Endothelial cell of umbilical vein (primary cell): ENCODE measurements at regions not wholly inside any gene's neighbourhood (a gene's known extent, or its start where the extent isn't known, plus 50 kb on each side); places are given as distances from the start of the nearest gene placed in this dataset.

Experiments used
- BruUV-seq: library from RNA; stranded (reverse); fragments of 400-500 nt; replicated peaks from 2 replicates; lab custom pipeline; 2021; lab: Mats Ljungman, UMichigan
- CTCF ChIA-PET: fragments of 300-600, 350-600 bp; sonication (Branson Sonifier 250); formaldehyde crosslinking; loops from one replicate; lab custom pipeline; 2021; ENCODE audit warnings: antibody characterized with exemption, inconsistent platforms; lab: Charles Lee
- POLR2A ChIA-PET: fragments of 300-600, 350-600 bp; sonication (Branson Sonifier 250); formaldehyde crosslinking; loops from one replicate; lab custom pipeline; 2021; ENCODE audit warnings: antibody characterized with exemption, inconsistent platforms; lab: Charles Lee
- DNase-seq: peaks from one replicate; pipeline ENCODE4 v3.0.0-alpha.2; 2011; ENCODE audit warnings: low read depth, low spot score
- FAIRE-seq: peaks from 2 replicates; lab custom pipeline; 2011; peaks lifted over from hg19 to GRCh38; lab: Jason Lieb, UNC
- H2AFZ ChIP-seq: 2 replicates; pipeline ENCODE4 v1.6.0; 2012; ENCODE audit warnings: low read depth, low read length, control low read depth, inconsistent platforms
- H3K27ac ChIP-seq: 2 replicates; pipeline ENCODE4 v1.5.1; 2011; ENCODE audit warnings: low read depth, mild to moderate bottlenecking, control low read depth, low read length, moderate library complexity; ENCODE audit not compliant: insufficient read depth
- H3K27me3 ChIP-seq, 2 experiments: 2 replicates each; pipeline versions ENCODE4 v1.6.0 to v1.6.1; 2011; ENCODE audit warnings: low read length in 2 of 2, mixed read lengths in 1 of 2; ENCODE audit not compliant: control insufficient read depth in 2 of 2, insufficient read depth in 2 of 2
- H3K36me3 ChIP-seq, 2 experiments: 2 replicates in 1 of 2; 3 replicates in 1 of 2; pipeline ENCODE4 v1.5.1; 2011; ENCODE audit warnings: low read length in 2 of 2, mild to moderate bottlenecking in 1 of 2, moderate library complexity in 1 of 2; ENCODE audit not compliant: control insufficient read depth in 2 of 2, insufficient read depth in 2 of 2; ENCODE audit errors: extremely low read depth in 1 of 2
- H3K4me1 ChIP-seq: 3 replicates; pipeline ENCODE4 v1.5.1; 2011; ENCODE audit warnings: mild to moderate bottlenecking, low read length; ENCODE audit not compliant: control insufficient read depth, insufficient read depth; ENCODE audit errors: extremely low read depth
- H3K4me2 ChIP-seq: 2 replicates; pipeline ENCODE4 v1.6.1; 2011; ENCODE audit warnings: low read length, control low read depth, mixed read lengths; ENCODE audit not compliant: insufficient read depth
- H3K4me3 ChIP-seq, 3 experiments: fragments of 200-600 bp in 1 of 3; sonication (generic), shearing (Covaris generic) in 1 of 3; replicated peaks in 1 of 3; 2 replicates each; pipeline ENCODE4 v1.5.1; 2011 to 2016; ENCODE audit warnings: control low read depth in 3 of 3, low read length in 3 of 3, mild to moderate bottlenecking in 2 of 3, inconsistent platforms in 1 of 3, low read depth in 1 of 3, moderate library complexity in 1 of 3; ENCODE audit not compliant: insufficient read depth in 1 of 3
- H3K79me2 ChIP-seq: 2 replicates; pipeline ENCODE4 v1.6.0; 2012; ENCODE audit warnings: low read length, inconsistent platforms; ENCODE audit not compliant: control insufficient read depth, insufficient read depth
- H3K9ac ChIP-seq: replicated peaks from 2 replicates; pipeline ENCODE3; 2011; ENCODE audit warnings: low read length, control low read depth; ENCODE audit not compliant: insufficient read depth; ENCODE audit errors: extremely low read depth
- H3K9me1 ChIP-seq: replicated peaks from 3 replicates; pipeline ENCODE4 v1.6.0; 2011; ENCODE audit warnings: mild to moderate bottlenecking, low read length; ENCODE audit not compliant: control insufficient read depth, insufficient read depth; ENCODE audit errors: extremely low read depth
- H3K9me3 ChIP-seq: replicated peaks from 2 replicates; pipeline ENCODE4 v1.5.1; 2012; ENCODE audit warnings: low read length, inconsistent platforms; ENCODE audit not compliant: control insufficient read depth, insufficient read depth
- H4K20me1 ChIP-seq: replicated peaks from 2 replicates; pipeline ENCODE3; 2011; ENCODE audit warnings: mild to moderate bottlenecking, low read length; ENCODE audit not compliant: control insufficient read depth, insufficient read depth; ENCODE audit errors: extremely low read depth
- CTCF ChIP-seq, 2 donors: IDR thresholded peaks; 1 replicate in 1 of 2; 2 replicates in 1 of 2; pipeline ENCODE4 v1.5.1; 2011; ENCODE audit warnings: low read length in 2 of 2, mild to moderate bottlenecking in 2 of 2, moderate library complexity in 2 of 2, control low read depth in 1 of 2, inconsistent platforms in 1 of 2, low read depth in 1 of 2; ENCODE audit not compliant: insufficient read depth in 1 of 2; ENCODE audit errors: extremely low read depth in 1 of 2
- GATA2 ChIP-seq: IDR thresholded peaks from 2 replicates; pipeline ENCODE4 v1.7.0; 2011; ENCODE audit warnings: low read depth, mild to moderate bottlenecking, moderate library complexity, mixed read lengths, low read length; ENCODE audit not compliant: insufficient read length, insufficient read depth
- JUN ChIP-seq: IDR thresholded peaks from 2 replicates; pipeline ENCODE4 v1.6.1; 2011; ENCODE audit warnings: borderline replicate concordance, low read depth; ENCODE audit not compliant: insufficient read length, insufficient read depth
- MAX ChIP-seq: IDR thresholded peaks from 2 replicates; pipeline ENCODE4 v1.6.1; 2011; ENCODE audit not compliant: insufficient read depth, insufficient read length
- MYC ChIP-seq: IDR thresholded peaks from one replicate; pipeline ENCODE4 v1.6.1; 2011; ENCODE audit warnings: mild to moderate bottlenecking, low read depth, low read length
- POLR2AphosphoS5 ChIP-seq: IDR thresholded peaks from 2 replicates; pipeline ENCODE4 v1.6.1; 2012; ENCODE audit warnings: low read depth, mild to moderate bottlenecking, control low read depth, low read length, moderate library complexity; ENCODE audit not compliant: insufficient read depth
- dilution Hi-C: fragments of 300-500 bp; cut with MboI; formaldehyde crosslinking; loops from one replicate; pipeline ENCODE4 v1.15.0; 2019; ENCODE audit warnings: low sequenced_read_pairs; ENCODE audit not compliant: extremely low pct_ligation_motif_present
- intact Hi-C: fragments of 100-400 bp; cut with micrococcal nuclease; formaldehyde crosslinking; loops from one replicate; pipeline ENCODE4 v1.10.0; 2022

DNA sequence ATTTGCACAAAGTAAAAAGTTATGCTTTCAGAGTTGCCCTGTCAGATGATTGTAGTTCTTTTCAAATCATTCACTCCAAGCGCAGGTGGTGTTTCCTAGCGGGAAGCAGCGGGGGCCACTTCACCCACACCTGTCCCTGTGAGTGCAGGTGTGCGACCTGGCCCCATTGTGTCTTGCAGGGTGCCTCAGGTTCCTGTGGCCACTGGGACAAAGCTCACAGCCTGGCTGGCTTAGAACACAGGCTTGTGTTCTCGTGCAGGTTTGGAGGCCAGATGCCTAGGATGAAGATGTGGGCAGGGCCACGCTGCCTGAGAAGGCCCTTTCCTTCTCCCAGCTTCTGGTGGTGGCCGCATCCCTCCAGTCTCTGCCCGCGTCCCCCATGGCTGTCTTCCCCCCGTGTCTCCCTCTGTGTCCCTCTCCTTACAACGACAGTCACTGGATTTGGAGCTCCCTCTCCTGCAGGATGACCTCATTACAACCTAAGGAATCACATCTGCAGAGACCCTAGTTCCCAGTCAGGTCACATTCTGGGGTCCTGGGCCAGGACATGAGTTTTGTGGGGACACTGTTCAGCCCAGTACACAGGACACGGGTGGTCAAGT is 90.5 kb downstream of the NPIPB11 start:
- POLR2A ChIA-PET: no interaction called here
- H3K27ac ChIP-seq: no peak overlapping the region
- no peaks in the 10 kb centered on the region for H3K36me3 ChIP-seq
- DNase-seq (no peak), FAIRE-seq (no peak)
- no peaks in the 10 kb centered on the region for H3K79me2 ChIP-seq
- no peak overlapping the region for H3K4me3 ChIP-seq
- H3K4me1 ChIP-seq: peaks cover 11% of the 10 kb centered on the region
- no peaks in the 10 kb centered on the region for H3K9me3 ChIP-seq
- no TSS peak for BruUV-seq
- no peaks in the 10 kb centered on the region for H3K27me3 ChIP-seq
- CTCF ChIA-PET: no interaction called here
- no peak overlapping the region for H3K9ac ChIP-seq
- TF ChIP-seq CTCF (IDR thresholded peaks at IDR 0.05; ENCODE audit: extremely low read depth in 1 of 2, insufficient read depth in 1 of 2, low read depth in 1 of 2, low read length in 2 of 2): no peak
- TF ChIP-seq JUN: no peak
- no peak for TF ChIP-seq MAX
- TF ChIP-seq GATA2: no peak
- no peak for TF ChIP-seq MYC
- no peak overlapping the region for H3K4me2 ChIP-seq
- no peaks in the 10 kb centered on the region for H4K20me1 ChIP-seq
- intact Hi-C loops: no loop called here
- dilution Hi-C loops: no loop called here
- no peak overlapping the region for H2AFZ ChIP-seq
- no peaks in the 10 kb centered on the region for H3K9me1 ChIP-seq

DNA sequence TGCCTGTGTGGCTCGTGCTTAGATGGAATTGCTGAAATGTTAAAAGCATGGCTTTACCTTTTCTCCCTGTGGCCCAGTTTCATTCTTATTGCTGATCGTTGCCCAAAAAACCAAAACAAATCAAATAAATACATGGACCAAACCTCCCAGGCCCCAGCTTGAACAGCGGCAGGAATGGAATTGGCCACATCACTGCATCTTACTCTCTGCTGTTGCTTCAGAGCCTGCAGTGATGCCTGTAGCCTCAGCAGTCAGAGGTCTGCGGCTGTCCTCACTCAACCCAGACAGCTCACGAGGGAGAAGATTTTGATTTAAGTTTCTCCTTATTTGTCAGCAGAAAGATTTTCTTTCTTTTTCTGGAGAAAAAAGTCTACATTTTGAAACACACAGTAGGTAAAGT is 91.5 kb downstream of the NPIPB11 start:
- ChIA-PET POLR2A (no interaction called here), CTCF (no interaction called here)
- H4K20me1 ChIP-seq: no peaks in the 10 kb centered on the region
- no peaks in the 10 kb centered on the region for H3K27me3 ChIP-seq
- no peak for FAIRE-seq
- H3K9me1 ChIP-seq: no peaks in the 10 kb centered on the region
- H3K27ac ChIP-seq: no peak overlapping the region
- no peaks in the 10 kb centered on the region for H3K79me2 ChIP-seq
- H3K9ac ChIP-seq: no peak overlapping the region
- no peak overlapping the region for H2AFZ ChIP-seq
- dilution Hi-C loops: no loop called here
- no TSS peak for BruUV-seq
- TF ChIP-seq GATA2: no peak
- no peak for TF ChIP-seq POLR2AphosphoS5
- H3K4me1 ChIP-seq: peaks cover 11% of the 10 kb centered on the region
- H3K4me2 ChIP-seq: no peak overlapping the region
- no peak overlapping the region for H3K4me3 ChIP-seq
- no peak for DNase-seq
- no peaks in the 10 kb centered on the region for H3K9me3 ChIP-seq
- intact Hi-C loops: no loop called here
- H3K36me3 ChIP-seq: no peaks in the 10 kb centered on the region
